MM.1S (cell line): ENCODE measurements at regions not wholly inside any gene's neighbourhood (a gene's known extent, or its start where the extent isn't known, plus 50 kb on each side); places are given as distances from the start of the nearest gene placed in this dataset.

Source experiments
- DNase-seq: peaks from one replicate; pipeline ENCODE4 v3.0.0-alpha.2; 2015
- H2AFZ ChIP-seq: fragments of 300-600 bp; sonication (generic); 2 replicates; pipeline ENCODE4 v1.6.0; 2016; ENCODE audit warnings: antibody characterized with exemption, low read length
- H3F3A ChIP-seq: fragments of 300-600 bp; sonication (generic); 2 replicates; pipeline ENCODE4 v1.6.1; 2016; ENCODE audit warnings: mild to moderate bottlenecking, antibody characterized with exemption, low read length, moderate library complexity, mixed read lengths; ENCODE audit not compliant: insufficient read depth
- H3K27ac ChIP-seq: fragments of 300-600 bp; sonication (generic); 2 replicates; pipeline ENCODE4 v1.5.1; 2016; ENCODE audit warnings: mild to moderate bottlenecking, low read length
- H3K27me3 ChIP-seq: fragments of 300-600 bp; sonication (generic); replicated peaks from 2 replicates; pipeline ENCODE4 v1.6.0; 2016; ENCODE audit warnings: low read length; ENCODE audit not compliant: insufficient read depth
- H3K36me3 ChIP-seq: fragments of 300-600 bp; sonication (generic); replicated peaks from 2 replicates; pipeline ENCODE4 v1.6.1; 2016; ENCODE audit warnings: mild to moderate bottlenecking, low read length, mixed read lengths; ENCODE audit not compliant: insufficient read depth
- H3K4me1 ChIP-seq: fragments of 300-600 bp; sonication (generic); 2 replicates; pipeline ENCODE4 v1.6.1; 2016; ENCODE audit warnings: low read length, mixed read lengths
- H3K4me2 ChIP-seq: fragments of 300-600 bp; sonication (generic); 2 replicates; pipeline ENCODE4 v1.6.0; 2016; ENCODE audit warnings: low read depth, low read length
- H3K4me3 ChIP-seq: fragments of 300-600 bp; sonication (generic); 2 replicates; pipeline ENCODE4 v1.5.1; 2016; ENCODE audit warnings: low read length, mixed read lengths
- H3K79me2 ChIP-seq: fragments of 300-600 bp; sonication (generic); 2 replicates; pipeline ENCODE4 v1.6.1; 2016; ENCODE audit warnings: mixed run types, low read length, mixed read lengths
- H3K9ac ChIP-seq: fragments of 300-600 bp; sonication (generic); 2 replicates; pipeline ENCODE4 v1.6.1; 2016; ENCODE audit warnings: low read length, mixed read lengths
- H3K9me2 ChIP-seq: fragments of 300-600 bp; sonication (generic); replicated peaks from 2 replicates; pipeline ENCODE4 v1.6.1; 2016; ENCODE audit warnings: mild to moderate bottlenecking, low read length, mixed read lengths; ENCODE audit not compliant: insufficient read depth
- H3K9me3 ChIP-seq: fragments of 300-600 bp; sonication (generic); replicated peaks from 2 replicates; pipeline ENCODE4 v1.6.1; 2016; ENCODE audit warnings: mild to moderate bottlenecking, low read length, mixed read lengths; ENCODE audit not compliant: insufficient read depth
- H4K20me1 ChIP-seq: fragments of 300-600 bp; sonication (generic); 2 replicates; pipeline ENCODE4 v1.6.1; 2016; ENCODE audit warnings: mild to moderate bottlenecking, low read length, moderate library complexity, mixed read lengths; ENCODE audit not compliant: insufficient read depth
- CTCF ChIP-seq: fragments of 300-600 bp; sonication (generic); IDR thresholded peaks from 2 replicates; pipeline ENCODE4 v1.5.1; 2016; ENCODE audit warnings: antibody characterized with exemption, low read length, mixed read lengths
- EZH2 ChIP-seq: fragments of 300-600 bp; sonication (generic); optimal IDR thresholded peaks from 2 replicates; pipeline ENCODE3; 2017; ENCODE audit warnings: low read depth, mild to moderate bottlenecking, antibody characterized with exemption, low read length, mixed read lengths
- EZH2phosphoT487 ChIP-seq: fragments of 300-600 bp; sonication (generic); IDR thresholded peaks from 2 replicates; pipeline ENCODE4 v1.6.1; 2018; ENCODE audit warnings: antibody characterized with exemption, low read length

GRCh38 chr1:55542901-55543504 lies 327.8 kb upstream of the USP24 start:
- H3K9ac ChIP-seq: no peak overlapping the region
- no peak for TF ChIP-seq CTCF
- no peak for TF ChIP-seq EZH2phosphoT487
- no peak for TF ChIP-seq EZH2
- H3K9me2 ChIP-seq: no peaks in the 10 kb centered on the region
- H3K27ac ChIP-seq: no peak overlapping the region
- no peaks in the 10 kb centered on the region for H3K9me3 ChIP-seq
- no peaks in the 10 kb centered on the region for H3F3A ChIP-seq
- H2AFZ ChIP-seq: no peak overlapping the region
- H3K4me1 ChIP-seq: no peaks in the 10 kb centered on the region
- no peaks in the 10 kb centered on the region for H3K27me3 ChIP-seq
- no peaks in the 10 kb centered on the region for H3K79me2 ChIP-seq
- no peak for DNase-seq
- H3K36me3 ChIP-seq: no peaks in the 10 kb centered on the region
- no peak overlapping the region for H3K4me3 ChIP-seq
- no peaks in the 10 kb centered on the region for H4K20me1 ChIP-seq
- no peak overlapping the region for H3K4me2 ChIP-seq

GRCh38 chr1:55541296-55541695 lies 326.1 kb upstream of the USP24 start:
- Histone ChIP-seq H3K9ac (no peak overlapping the region), H3K27me3 (no peaks in the 10 kb centered on the region), H3K4me1 (no peaks in the 10 kb centered on the region; the same call in 1 of the 2 replicates), H2AFZ (no peak overlapping the region), H4K20me1 (no peaks in the 10 kb centered on the region), H3K9me2 (no peaks in the 10 kb centered on the region), H3K4me3 (no peak overlapping the region), H3F3A (no peaks in the 10 kb centered on the region), H3K36me3 (no peaks in the 10 kb centered on the region), H3K4me2 (no peak overlapping the region), H3K9me3 (no peaks in the 10 kb centered on the region), H3K79me2 (no peaks in the 10 kb centered on the region), H3K27ac (no peak overlapping the region)
- TF ChIP-seq CTCF: no peak
- no peak for TF ChIP-seq EZH2
- TF ChIP-seq EZH2phosphoT487: no peak
- DNase-seq: no peak

- no peak for DNase-seq
These were observed 324.7 kb upstream of the USP24 start for GRCh38 chr1:55539652-55540512.

More at GRCh38 chr1:55539652-55540512, 324.7 kb upstream of the USP24 start:
- Histone ChIP-seq H3K4me3 (no peak overlapping the region), H3K27ac (no peak overlapping the region), H4K20me1 (no peaks in the 10 kb centered on the region), H2AFZ (no peak overlapping the region), H3K9me2 (no peaks in the 10 kb centered on the region), H3K4me1 (no peaks in the 10 kb centered on the region; the same call in 1 of the 2 replicates), H3K36me3 (no peaks in the 10 kb centered on the region), H3K9me3 (no peaks in the 10 kb centered on the region), H3K9ac (no peak overlapping the region), H3F3A (no peaks in the 10 kb centered on the region), H3K4me2 (no peak overlapping the region), H3K27me3 (no peaks in the 10 kb centered on the region), H3K79me2 (no peaks in the 10 kb centered on the region)
- no peak for TF ChIP-seq CTCF
- TF ChIP-seq EZH2: no peak
- no peak for TF ChIP-seq EZH2phosphoT487
